Upper lobe of left lung (tissue), 4 donors: ENCODE measurements at regions not wholly inside any gene's neighbourhood (a gene's known extent, or its start where the extent isn't known, plus 50 kb on each side); places are given as distances from the start of the nearest gene placed in this dataset.

ENCODE experiments used
- EP300 ChIP-seq, 4 donors: sonication (generic); formaldehyde crosslinking; IDR thresholded peaks; one replicate each; pipeline ENCODE4 v1.5.1; 2017; ENCODE audit warnings: antibody characterized with exemption in 4 of 4, control low read depth in 2 of 4
- TF ChIP-seq, protein P1 (sequence below), 6 experiments: fragments of 450-650 bp in 4 of 6; fragments of 200-600 bp in 2 of 6; sonication (generic) in 2 of 6; IDR thresholded peaks; one replicate each; pipeline ENCODE4 v1.5.1; 2016 to 2019; ENCODE audit warnings: antibody characterized with exemption in 6 of 6

DNA sequence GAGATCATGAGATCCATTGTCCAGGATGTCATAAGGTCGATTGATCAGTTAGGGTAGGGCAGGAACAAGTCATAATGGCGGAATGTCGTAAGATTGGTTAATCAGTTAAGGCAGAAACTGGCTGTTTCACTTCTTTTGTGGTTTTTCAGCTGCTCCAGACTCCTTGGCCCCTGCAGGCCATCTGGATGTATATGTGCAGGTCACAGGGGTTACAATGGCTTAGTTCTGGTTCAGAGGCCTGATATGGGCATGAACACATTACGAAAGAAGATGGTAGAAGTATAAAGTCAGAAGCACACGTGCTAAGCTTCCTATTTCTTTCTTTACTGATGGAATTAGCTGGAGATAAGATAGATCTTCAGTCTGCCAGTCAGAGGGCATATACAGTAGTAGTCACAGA is 315.4 kb upstream of the LRRC3B start:
- TF ChIP-seq, protein P1, sequence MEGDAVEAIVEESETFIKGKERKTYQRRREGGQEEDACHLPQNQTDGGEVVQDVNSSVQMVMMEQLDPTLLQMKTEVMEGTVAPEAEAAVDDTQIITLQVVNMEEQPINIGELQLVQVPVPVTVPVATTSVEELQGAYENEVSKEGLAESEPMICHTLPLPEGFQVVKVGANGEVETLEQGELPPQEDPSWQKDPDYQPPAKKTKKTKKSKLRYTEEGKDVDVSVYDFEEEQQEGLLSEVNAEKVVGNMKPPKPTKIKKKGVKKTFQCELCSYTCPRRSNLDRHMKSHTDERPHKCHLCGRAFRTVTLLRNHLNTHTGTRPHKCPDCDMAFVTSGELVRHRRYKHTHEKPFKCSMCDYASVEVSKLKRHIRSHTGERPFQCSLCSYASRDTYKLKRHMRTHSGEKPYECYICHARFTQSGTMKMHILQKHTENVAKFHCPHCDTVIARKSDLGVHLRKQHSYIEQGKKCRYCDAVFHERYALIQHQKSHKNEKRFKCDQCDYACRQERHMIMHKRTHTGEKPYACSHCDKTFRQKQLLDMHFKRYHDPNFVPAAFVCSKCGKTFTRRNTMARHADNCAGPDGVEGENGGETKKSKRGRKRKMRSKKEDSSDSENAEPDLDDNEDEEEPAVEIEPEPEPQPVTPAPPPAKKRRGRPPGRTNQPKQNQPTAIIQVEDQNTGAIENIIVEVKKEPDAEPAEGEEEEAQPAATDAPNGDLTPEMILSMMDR (IDR thresholded peaks at IDR 0.05) = no peak
- TF ChIP-seq EP300 (IDR thresholded peaks at IDR 0.05) = no peak
